SK-N-MC (cell line): ENCODE measurements at regions not wholly inside any gene's neighbourhood (a gene's known extent, or its start where the extent isn't known, plus 50 kb on each side); places are given as distances from the start of the nearest gene placed in this dataset.
A peak's percentile ranks its signal among the peaks of the same experiment; 100 is the strongest.

Source experiments
- DNase-seq: peaks from one replicate; pipeline ENCODE4 v3.0.0-alpha.2; 2011; ENCODE audit warnings: low read depth, low spot score
- H3K27ac ChIP-seq: fragments of 200-600 bp; sonication (generic); 2 replicates; pipeline ENCODE4 v1.5.1; 2016; ENCODE audit warnings: mixed run types
- H3K36me3 ChIP-seq: fragments of 200-600 bp; sonication (generic); 2 replicates; pipeline ENCODE4 v1.6.1; 2017; ENCODE audit warnings: antibody characterized with exemption, low read length, mixed read lengths; ENCODE audit not compliant: insufficient read depth
- H3K4me3 ChIP-seq: fragments of 200-600 bp; sonication (generic); 2 replicates; pipeline ENCODE4 v1.5.1; 2016
- H3K9ac ChIP-seq: fragments of 200-600 bp; sonication (generic); 2 replicates; pipeline ENCODE4 v1.8.0; 2017; ENCODE audit warnings: mixed run types, mixed read lengths; ENCODE audit not compliant: insufficient read length
- H3K9me3 ChIP-seq: fragments of 200-600 bp; sonication (generic); 2 replicates; pipeline ENCODE4 v1.6.1; 2017; ENCODE audit warnings: low read depth, mild to moderate bottlenecking, antibody characterized with exemption, low read length, moderate library complexity, mixed read lengths
- EZH2 ChIP-seq: fragments of 200-600 bp; sonication (generic); IDR thresholded peaks from one replicate; pipeline ENCODE4 v1.6.1; 2017; ENCODE audit warnings: antibody characterized with exemption
- FOXP2 ChIP-seq: optimal IDR thresholded peaks from 2 replicates; pipeline ENCODE3; 2011; ENCODE audit warnings: mild to moderate bottlenecking, moderate library complexity; ENCODE audit not compliant: insufficient read depth; ENCODE audit errors: extremely low read length, control extremely low read depth
- POLR2AphosphoS5 ChIP-seq: IDR thresholded peaks from 2 replicates; pipeline ENCODE4 v1.6.1; 2012; ENCODE audit warnings: mild to moderate bottlenecking, low read depth, low read length, borderline replicate concordance

DNA sequence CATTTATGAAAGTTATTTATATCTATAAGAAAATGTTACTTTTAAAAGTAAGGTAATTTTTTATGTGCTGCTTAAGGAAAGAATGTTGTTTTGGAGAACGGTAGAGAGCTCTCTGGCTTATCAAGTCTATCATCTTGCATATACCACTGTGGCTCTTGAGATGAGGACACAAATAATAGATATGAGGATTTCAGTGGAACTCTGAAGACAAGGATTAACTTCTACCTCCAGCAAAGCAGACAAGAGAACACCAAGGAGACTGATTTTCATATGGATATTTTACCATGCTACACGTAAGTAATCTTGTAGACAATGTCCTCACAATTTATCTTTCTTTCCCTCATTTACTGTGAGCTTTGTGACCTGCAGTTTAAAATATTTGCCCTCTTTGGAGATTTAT, 557.5 kb upstream of the NDST4 start:
- DNase-seq: no peak
- Histone ChIP-seq H3K27ac (no peak overlapping the region), H3K4me3 (no peak overlapping the region), H3K36me3 (no peaks in the 10 kb centered on the region), H3K9ac (no peak overlapping the region), H3K9me3 (no peaks in the 10 kb centered on the region)
- TF ChIP-seq EZH2 (no peak), FOXP2 (no peak), POLR2AphosphoS5 (no peak)

DNA sequence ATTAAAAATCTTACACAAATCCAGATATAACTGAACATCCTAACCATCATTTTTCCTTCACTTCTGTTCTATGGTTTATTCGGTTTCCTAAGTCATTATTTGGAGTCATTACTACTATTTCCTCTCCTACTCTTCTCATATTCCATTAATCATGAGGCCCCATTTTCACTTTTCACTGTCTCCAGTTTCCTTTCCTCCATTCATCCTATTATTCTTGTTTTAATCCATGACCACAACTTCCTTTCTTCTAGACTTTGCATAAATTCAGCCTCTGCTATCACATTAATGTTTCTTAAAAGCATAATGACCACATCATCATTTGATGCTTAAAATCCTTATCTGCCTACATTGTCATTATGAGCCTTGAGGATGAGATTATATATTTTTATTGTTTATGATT, 555.0 kb upstream of the NDST4 start:
- Histone ChIP-seq H3K9me3 (no peaks in the 10 kb centered on the region), H3K4me3 (no peak overlapping the region), H3K9ac (no peak overlapping the region), H3K36me3 (no peaks in the 10 kb centered on the region), H3K27ac (no peak overlapping the region)
- no peak for TF ChIP-seq EZH2
- TF ChIP-seq POLR2AphosphoS5: peak; percentile 36; the same call in 1 of the 2 replicates
- TF ChIP-seq FOXP2: no peak
- peak; percentile 86 for DNase-seq

DNA sequence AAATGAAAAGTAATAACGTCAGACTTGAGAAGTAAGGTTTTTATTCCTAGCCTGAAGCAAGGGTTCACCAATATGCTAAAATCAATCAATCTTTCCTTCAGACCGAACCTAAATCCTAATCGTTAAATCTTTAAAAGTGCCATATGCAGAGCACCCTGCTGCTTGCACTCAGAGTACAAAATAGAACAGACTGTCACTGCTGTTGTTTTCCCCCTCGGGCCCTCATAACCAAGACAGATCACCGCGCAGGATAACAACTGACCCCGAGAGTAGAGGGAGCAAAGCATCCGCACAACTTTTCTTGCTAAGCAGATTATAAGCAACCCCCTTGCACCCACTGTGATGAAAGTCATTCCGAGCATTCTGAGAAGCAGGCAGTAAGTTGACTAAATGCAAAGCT, 550.9 kb upstream of the NDST4 start:
- Histone ChIP-seq H3K4me3 (peak overlapping the region; percentile 48), H3K9ac (no peak overlapping the region), H3K9me3 (no peaks in the 10 kb centered on the region), H3K36me3 (no peaks in the 10 kb centered on the region), H3K27ac (no peak overlapping the region)
- no peak for DNase-seq
- TF ChIP-seq EZH2 (no peak), FOXP2 (no peak), POLR2AphosphoS5 (no peak)

DNA sequence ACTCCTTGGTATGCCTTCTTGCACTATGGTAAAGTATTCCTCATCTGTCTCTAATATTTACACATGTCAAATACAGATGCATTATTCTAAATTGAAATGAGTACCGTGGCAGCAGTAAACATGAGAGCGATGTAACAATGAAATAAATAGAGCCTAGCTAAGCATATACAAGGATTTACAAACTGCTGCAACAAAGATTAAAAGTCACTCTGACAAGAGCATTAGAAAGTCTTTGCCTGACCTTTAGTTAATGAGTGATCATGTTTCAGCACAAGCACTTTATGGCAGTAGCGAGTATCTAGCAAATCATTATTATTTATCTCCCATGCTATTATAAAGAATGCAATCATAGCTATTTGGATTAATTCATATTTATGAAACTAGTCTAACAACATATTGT, 547.0 kb upstream of the NDST4 start:
- TF ChIP-seq EZH2 (no peak), POLR2AphosphoS5 (no peak), FOXP2 (no peak)
- Histone ChIP-seq H3K36me3 (no peaks in the 10 kb centered on the region), H3K27ac (no peak overlapping the region), H3K9me3 (no peaks in the 10 kb centered on the region), H3K4me3 (no peak overlapping the region), H3K9ac (no peak overlapping the region)
- no peak for DNase-seq

DNA sequence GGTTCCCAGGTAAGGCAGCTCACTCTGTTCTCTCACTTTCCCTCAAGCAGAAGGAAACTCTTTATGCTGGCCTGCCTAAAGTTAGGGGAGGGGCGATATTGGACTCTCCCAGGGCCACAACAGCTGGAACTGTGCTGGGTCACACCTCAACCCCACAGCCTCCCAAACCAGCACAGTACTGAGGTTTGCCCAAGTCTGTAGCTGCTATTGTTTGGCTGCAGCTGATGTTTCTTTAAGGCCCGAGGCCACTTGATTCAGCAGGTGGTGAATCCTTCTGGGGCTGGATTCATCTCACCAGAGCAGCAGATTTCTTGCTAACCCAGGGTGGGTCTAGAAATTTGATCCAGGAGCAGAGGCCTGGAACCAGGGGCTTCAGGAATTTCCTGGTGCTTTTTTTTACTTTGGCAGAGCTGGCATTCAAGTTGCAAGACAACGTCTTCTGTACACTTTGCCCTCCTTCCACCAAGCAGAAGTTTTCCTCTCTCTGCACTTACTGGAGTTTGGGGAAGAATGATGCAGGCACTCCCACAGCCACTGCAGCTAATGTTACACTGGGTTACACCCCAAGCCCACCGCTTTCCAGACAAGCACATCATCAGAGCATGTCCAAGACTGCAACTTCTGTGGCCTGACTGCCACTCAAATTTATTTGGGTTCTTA, 544.7 kb upstream of the NDST4 start:
- no peak overlapping the region for H3K4me3 ChIP-seq
- H3K9ac ChIP-seq: no peak overlapping the region
- H3K36me3 ChIP-seq: no peaks in the 10 kb centered on the region
- TF ChIP-seq EZH2 (no peak), POLR2AphosphoS5 (no peak), FOXP2 (no peak)
- no peak for DNase-seq
- H3K9me3 ChIP-seq: no peaks in the 10 kb centered on the region
- no peak overlapping the region for H3K27ac ChIP-seq

DNA sequence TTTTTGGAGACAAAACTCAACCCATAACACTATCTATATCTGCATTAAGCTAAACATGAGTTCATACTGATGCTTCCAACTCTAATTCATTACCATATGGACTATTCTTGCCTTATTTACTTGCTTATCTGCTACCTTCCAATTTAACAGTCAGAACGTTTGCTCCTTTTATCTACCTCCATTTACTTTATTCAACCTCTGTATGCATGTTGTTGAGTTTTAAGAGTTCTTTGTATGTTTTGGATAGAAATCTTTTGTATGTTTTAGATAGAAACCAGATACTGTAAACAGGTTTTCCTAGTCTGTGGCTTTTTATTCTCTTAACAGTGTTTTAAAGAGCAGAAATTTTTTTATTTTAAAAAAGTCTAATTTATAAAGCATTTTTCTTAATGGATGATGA, 542.2 kb upstream of the NDST4 start:
- Histone ChIP-seq H3K36me3 (no peaks in the 10 kb centered on the region), H3K9ac (no peak overlapping the region), H3K9me3 (no peaks in the 10 kb centered on the region), H3K4me3 (no peak overlapping the region), H3K27ac (no peak overlapping the region)
- DNase-seq: no peak
- no peak for TF ChIP-seq POLR2AphosphoS5

DNA sequence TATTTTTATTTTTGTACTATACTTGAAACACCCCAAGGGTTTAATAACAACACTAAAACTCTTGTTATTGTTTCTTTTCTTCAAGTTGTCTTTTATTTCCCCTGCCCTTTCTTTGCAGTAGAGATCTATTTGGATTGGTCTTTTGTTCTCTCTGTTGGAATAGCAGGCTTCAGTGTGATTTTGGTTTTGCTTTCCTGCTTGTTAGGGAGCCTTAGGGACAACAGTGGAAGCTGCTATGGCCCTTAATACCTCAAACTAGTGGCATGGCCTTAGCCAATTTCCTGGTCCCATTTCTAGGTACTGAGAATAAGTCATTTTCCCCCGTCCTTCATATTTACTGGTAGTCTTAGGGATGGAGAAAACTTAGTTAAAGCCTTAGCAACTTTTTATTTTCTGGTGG, 535.4 kb upstream of the NDST4 start:
- TF ChIP-seq FOXP2 (no peak), EZH2 (no peak)
- no peaks in the 10 kb centered on the region for H3K36me3 ChIP-seq
- H3K27ac ChIP-seq: no peak overlapping the region
- no peak for DNase-seq
- no peak overlapping the region for H3K4me3 ChIP-seq
- no peaks in the 10 kb centered on the region for H3K9me3 ChIP-seq
- H3K9ac ChIP-seq: no peak overlapping the region

DNA sequence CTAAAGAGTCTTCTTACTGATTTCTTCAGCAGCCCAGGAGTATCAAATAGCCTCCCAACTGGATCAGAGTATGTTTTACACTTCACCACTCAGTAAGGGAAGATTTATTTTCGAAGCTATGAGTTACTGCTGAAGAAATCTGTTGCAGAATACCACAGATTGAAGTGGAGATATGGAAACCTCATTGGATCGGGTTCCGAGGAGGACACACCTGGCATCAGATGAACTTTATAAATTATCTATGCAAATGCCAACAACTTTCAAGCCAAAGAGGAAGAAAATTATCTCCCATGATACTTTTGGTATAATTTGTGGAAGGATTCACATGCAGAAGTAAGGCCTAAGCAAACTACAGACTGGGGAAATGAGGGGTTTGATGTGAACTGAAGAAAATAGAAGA, 515.9 kb upstream of the NDST4 start:
- Histone ChIP-seq H3K36me3 (no peaks in the 10 kb centered on the region), H3K27ac (no peak overlapping the region), H3K4me3 (no peak overlapping the region), H3K9ac (no peak overlapping the region), H3K9me3 (no peaks in the 10 kb centered on the region)
- TF ChIP-seq POLR2AphosphoS5 (no peak), EZH2 (no peak), FOXP2 (no peak)
- no peak for DNase-seq

DNA sequence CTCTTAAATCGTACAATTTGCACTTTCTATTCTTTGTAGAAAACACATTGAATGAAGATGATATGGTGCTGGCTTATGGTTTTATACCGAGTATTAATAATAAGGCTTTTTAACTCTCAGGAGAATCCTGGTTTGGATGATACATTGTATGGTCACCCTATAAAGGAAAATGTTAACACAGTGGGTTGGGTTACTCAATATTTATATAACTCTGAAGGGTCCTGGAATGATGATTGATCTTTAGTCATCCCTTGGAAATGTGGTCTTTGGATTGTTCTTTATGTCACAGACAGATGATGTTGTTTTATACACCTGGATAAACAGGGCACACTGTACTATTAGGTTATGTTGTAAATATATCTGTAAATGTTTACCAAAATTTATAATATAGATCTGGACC, 496.2 kb upstream of the NDST4 start:
- DNase-seq: no peak
- no peak for TF ChIP-seq POLR2AphosphoS5
- no peak for TF ChIP-seq FOXP2
- TF ChIP-seq EZH2: no peak
- Histone ChIP-seq H3K36me3 (no peaks in the 10 kb centered on the region), H3K4me3 (no peak overlapping the region), H3K9ac (no peak overlapping the region), H3K27ac (no peak overlapping the region), H3K9me3 (no peaks in the 10 kb centered on the region)
